Skeletal muscle satellite cell (primary cell): ENCODE measurements at regions not wholly inside any gene's neighbourhood (a gene's known extent, or its start where the extent isn't known, plus 50 kb on each side); places are given as distances from the start of the nearest gene placed in this dataset.

Source experiments
- H3K27me3 ChIP-seq: 2 replicates; pipeline ENCODE4 v1.7.0; 2013; ENCODE audit warnings: low read length; ENCODE audit not compliant: control insufficient read depth, insufficient read depth
- H3K36me3 ChIP-seq: 2 replicates; pipeline ENCODE4 v1.7.0; 2013; ENCODE audit warnings: mild to moderate bottlenecking, control low read depth, low read length; ENCODE audit not compliant: insufficient read depth
- H3K4me1 ChIP-seq: 2 replicates; pipeline ENCODE4 v1.7.0; 2013; ENCODE audit warnings: low read length; ENCODE audit not compliant: control insufficient read depth, insufficient read depth
- H3K4me2 ChIP-seq: 2 replicates; pipeline ENCODE4 v1.7.0; 2013; ENCODE audit warnings: mild to moderate bottlenecking, low read length
- H3K4me3 ChIP-seq: 2 replicates; pipeline ENCODE4 v1.7.0; 2013; ENCODE audit warnings: low read length
- H3K9ac ChIP-seq: 2 replicates; pipeline ENCODE4 v1.7.0; 2013; ENCODE audit warnings: mild to moderate bottlenecking, low read depth, low read length, moderate library complexity
- H3K9me3 ChIP-seq: replicated peaks from 2 replicates; pipeline ENCODE4 v1.7.0; 2013; ENCODE audit warnings: mild to moderate bottlenecking, control low read depth, low read length

DNA sequence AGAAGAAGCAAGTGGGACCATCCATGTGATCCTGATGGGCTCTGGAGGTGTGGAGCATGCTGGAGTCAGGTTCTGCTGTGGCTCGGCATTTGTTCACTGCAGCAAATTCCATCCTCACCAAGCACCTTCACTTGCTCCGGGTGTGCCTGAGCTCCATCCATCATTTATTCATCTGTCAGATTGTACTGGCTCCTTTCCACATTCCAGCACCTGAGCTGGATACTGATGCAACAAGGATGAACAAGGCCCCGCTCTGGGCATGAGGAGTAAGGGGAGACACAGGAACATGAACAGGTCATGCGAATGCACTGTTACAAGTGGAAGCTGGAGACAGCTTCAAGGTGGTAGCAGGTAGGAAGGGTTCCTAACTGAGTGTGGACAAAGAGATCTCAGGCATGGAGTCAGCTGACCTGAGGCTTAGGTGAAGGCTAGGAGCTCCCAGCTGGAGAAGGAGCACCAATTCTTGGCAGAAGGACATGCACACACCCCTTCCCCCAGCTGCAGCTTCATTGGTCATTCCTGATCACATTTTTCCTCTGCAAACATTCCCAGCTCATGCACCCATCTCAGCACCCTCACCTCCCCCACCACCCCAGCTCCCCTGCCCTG lies 133.7 kb upstream of the ZMIZ1 start:
- H3K9me3 ChIP-seq, result no peaks in the 10 kb centered on the region
- H3K36me3 ChIP-seq, result no peaks in the 10 kb centered on the region
- peaks cover 7% of the 10 kb centered on the region for H3K27me3 ChIP-seq
- H3K9ac ChIP-seq, result no peak overlapping the region
- H3K4me3 ChIP-seq, result no peak overlapping the region
- H3K4me2 ChIP-seq, result no peak overlapping the region
- peaks cover 19% of the 10 kb centered on the region for H3K4me1 ChIP-seq

DNA sequence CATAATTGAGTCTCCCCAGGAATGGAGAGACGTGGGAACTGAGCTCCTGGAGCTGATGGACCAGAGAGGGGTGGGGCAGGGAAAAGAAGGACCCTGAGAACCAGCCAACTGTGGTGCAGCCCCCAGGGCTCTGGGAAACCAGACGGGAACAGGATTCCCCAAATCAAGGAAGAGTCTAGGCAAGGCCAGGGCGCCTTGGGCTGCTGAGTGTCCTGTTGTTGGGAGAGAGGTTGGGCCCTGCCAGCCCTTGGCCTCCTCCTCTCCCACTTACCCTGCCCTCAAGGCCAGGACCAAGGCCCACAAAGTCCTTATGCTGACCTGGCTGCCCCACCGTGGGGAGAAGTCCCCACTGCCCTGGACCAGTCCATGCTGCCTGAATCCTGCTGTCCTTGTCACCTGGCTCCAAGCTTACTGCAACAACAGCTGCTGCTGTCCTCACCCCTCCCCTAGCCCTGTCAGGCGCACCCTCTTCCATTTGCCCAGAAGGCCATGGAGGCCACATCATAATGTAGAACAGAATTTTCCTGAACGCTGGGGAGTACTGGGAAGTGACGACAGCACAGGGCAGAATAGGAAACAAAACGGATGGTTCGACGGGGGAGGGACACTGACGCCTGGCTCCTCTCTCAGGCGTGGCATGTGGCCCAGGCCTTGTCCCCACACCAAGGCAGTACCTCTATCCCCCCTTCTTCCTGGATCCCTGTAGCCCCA lies 132.9 kb upstream of the ZMIZ1 start:
- Histone ChIP-seq H3K4me3 (no peak overlapping the region), H3K27me3 (peaks cover 8% of the 10 kb centered on the region), H3K36me3 (no peaks in the 10 kb centered on the region), H3K9ac (no peak overlapping the region), H3K4me1 (peaks cover 19% of the 10 kb centered on the region), H3K9me3 (no peaks in the 10 kb centered on the region), H3K4me2 (no peak overlapping the region)

DNA sequence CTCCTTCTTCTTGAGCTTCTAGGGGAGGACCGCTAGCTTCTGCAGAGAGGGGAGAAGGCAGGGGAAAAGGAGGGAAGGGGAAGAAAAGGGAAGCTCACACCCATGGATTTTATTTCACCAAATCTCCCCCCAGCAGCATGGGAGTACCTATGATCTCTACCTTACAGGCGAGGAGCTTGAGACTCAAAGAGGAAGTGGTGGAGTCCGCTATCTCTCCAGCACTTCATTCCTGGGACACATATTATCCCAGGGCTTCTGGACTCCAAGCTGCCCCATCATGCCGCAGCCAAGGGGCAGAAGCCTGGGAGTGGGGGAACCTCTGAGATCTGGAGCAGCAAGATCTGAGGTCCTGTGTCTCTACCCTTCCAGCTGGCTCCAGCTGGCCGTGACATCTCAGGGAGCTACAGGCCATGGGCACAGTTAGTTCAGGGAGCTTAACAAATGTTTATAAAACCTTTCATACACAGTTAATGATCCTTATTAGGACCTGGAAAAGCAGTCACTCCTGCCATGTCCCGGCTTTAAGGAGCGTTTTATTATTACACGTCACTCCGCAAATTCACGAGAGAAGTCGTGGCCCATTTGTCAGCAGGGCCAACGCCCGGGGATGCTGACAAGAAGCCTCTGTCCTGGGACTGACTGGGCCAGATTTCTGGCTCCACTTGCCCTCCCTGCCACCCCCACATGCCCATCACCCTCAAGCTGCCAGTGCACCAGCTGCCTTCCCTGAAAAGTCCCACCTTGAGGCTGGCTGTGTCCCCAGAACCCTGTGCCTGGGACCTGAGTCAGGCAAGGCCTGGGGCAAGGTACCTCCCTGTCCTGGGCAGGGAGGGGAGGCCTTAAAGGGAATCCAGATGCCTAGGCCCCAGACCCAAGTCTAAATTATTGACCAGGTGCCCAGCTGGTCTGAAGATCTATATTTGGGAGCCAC lies 132.1 kb upstream of the ZMIZ1 start:
- Histone ChIP-seq H3K4me2 (no peak overlapping the region), H3K27me3 (peaks cover 14% of the 10 kb centered on the region), H3K4me3 (no peak overlapping the region), H3K9ac (no peak overlapping the region), H3K4me1 (peaks cover 11% of the 10 kb centered on the region), H3K36me3 (no peaks in the 10 kb centered on the region), H3K9me3 (no peaks in the 10 kb centered on the region)

DNA sequence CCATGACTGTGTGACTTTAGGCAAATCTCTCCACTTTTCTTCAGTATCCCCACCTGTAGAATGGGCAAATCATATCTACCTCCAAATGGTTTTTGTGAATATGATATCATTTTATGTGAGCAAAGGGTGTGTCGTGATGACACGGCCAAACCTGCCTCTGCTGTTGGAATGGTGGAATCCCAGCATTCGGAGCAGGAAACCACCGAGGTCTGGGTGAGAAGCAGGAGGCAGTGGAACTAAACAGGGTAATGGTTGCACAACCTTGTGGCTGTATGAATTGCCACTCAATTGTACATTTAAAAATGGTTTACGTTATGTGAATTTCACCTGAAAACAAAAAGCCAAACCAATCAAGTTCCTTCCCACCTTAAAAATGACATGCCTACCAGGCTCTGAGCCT lies 131.4 kb upstream of the ZMIZ1 start:
- no peak overlapping the region for H3K9ac ChIP-seq
- no peaks in the 10 kb centered on the region for H3K9me3 ChIP-seq
- H3K27me3 ChIP-seq, result peaks cover 14% of the 10 kb centered on the region
- H3K4me3 ChIP-seq, result no peak overlapping the region
- H3K36me3 ChIP-seq, result no peaks in the 10 kb centered on the region
- H3K4me2 ChIP-seq, result no peak overlapping the region
- H3K4me1 ChIP-seq, result peaks cover 4% of the 10 kb centered on the region

DNA sequence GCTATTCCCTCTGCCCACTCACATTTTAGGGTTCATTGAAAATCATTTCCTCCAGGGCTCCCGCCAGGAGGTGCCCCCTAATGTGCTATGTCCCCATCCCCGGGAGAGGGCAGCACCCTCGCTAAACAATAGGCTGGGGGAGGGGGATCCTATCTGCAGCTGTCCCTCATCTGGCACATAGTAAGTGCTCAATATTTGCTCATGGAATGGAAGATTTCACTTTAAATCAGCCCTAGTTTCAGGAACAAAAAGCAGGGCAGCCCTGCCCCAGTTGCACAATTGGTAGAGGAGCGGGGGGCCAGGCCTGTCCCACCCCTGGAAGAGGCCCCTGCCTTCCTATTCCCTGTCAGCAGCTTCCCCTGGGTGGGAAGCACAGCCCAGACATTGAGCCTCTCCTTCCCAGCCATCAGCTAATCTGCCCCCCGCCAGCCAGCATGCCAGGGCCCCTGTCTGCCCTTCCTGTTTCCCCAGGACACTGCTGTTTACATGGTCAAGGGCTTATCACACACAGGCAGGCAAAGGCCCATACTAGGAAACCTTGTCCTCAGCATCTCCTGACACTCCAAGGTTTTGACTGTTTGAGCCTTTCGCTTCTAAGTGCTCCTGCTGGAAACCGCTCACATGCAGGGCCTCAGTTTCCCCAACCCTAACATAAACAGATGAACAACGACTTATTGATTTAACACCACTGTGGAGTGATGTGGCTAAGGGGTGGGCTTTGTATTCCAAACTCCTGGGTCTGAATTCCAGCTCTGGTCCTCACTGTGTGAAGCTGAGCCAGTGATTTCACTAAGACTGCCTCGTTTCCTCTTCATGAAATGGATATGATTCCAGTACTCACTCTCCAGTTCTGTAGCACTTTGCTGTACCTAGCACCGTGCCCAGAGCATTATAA lies 130.7 kb upstream of the ZMIZ1 start:
- H3K9me3 ChIP-seq, result no peaks in the 10 kb centered on the region
- H3K36me3 ChIP-seq, result no peaks in the 10 kb centered on the region
- no peak overlapping the region for H3K4me2 ChIP-seq
- no peak overlapping the region for H3K9ac ChIP-seq
- no peaks in the 10 kb centered on the region for H3K4me1 ChIP-seq
- peaks cover 21% of the 10 kb centered on the region for H3K27me3 ChIP-seq
- H3K4me3 ChIP-seq, result no peak overlapping the region

DNA sequence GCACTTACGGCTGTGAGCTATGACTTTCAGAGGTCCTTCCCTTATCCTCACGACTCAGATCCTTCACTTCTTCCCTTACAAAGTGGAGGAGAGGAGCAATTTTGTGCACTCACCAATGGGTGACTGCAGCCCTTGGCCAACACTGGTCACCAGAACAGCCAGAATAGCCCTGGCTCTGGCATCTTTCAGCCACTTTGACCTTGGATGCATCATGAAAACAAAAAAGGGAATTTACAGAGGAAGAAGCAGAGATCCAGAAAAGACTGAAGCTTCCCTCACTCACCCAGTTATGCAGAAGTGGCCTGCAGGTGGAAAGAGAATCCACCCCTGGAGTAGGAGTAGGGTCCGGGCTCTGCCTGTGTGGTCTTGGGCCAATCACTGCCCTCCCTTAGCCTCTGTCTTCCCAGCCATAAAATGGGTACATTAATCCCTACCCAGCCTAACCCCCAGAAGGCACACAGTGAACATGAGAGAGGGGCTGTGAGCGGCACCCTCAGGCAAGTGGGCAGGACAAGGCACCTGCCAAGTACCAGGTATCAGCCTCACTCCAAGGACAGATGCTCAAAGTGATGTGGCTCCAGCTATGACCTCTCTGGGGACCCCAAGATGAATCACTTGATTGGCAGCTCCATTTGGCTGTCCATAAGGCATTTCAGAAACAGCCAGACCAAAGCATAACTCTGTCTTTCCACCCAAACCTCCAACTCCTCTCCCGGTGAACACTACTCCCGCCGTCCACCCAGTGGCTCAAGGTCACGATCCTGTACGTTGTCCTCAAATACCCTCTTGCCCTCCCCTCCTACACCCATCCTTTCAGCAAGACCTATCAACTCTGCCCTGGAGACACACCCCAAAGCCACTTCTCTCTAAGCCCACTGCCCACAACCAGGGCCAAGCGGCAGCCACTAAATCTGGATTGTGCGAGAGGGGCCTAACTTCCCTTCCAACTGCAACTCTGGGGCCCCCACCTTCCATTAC lies 129.8 kb upstream of the ZMIZ1 start:
- H3K4me2 ChIP-seq, result no peak overlapping the region
- no peaks in the 10 kb centered on the region for H3K36me3 ChIP-seq
- no peaks in the 10 kb centered on the region for H3K4me1 ChIP-seq
- no peak overlapping the region for H3K9ac ChIP-seq
- no peak overlapping the region for H3K4me3 ChIP-seq
- no peaks in the 10 kb centered on the region for H3K9me3 ChIP-seq
- H3K27me3 ChIP-seq, result peaks cover 21% of the 10 kb centered on the region

DNA sequence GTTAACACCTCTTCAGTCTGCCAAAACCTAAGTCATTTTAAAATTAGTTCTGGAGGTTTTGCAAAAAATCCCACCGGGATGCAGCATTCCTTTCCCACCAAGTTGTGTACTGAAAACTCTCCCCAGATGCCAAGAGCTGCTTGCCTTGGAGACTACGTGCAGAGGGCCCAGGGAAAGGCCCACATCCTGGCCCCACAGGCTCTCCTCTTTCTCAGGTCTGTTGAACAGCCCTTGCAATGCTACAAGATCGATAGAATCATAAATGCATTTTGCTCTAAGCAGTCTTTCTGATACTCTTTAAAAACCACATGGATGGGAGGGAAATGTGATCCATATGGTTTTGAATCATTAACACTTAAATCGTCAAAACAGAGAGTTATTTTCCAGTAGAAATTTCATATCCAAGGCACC lies 126.7 kb upstream of the ZMIZ1 start:
- no peaks in the 10 kb centered on the region for H3K36me3 ChIP-seq
- H3K4me3 ChIP-seq, result no peak overlapping the region
- H3K9me3 ChIP-seq, result no peaks in the 10 kb centered on the region
- no peak overlapping the region for H3K9ac ChIP-seq
- peaks cover 13% of the 10 kb centered on the region for H3K4me1 ChIP-seq
- H3K4me2 ChIP-seq, result no peak overlapping the region
- H3K27me3 ChIP-seq, result peaks cover 21% of the 10 kb centered on the region

DNA sequence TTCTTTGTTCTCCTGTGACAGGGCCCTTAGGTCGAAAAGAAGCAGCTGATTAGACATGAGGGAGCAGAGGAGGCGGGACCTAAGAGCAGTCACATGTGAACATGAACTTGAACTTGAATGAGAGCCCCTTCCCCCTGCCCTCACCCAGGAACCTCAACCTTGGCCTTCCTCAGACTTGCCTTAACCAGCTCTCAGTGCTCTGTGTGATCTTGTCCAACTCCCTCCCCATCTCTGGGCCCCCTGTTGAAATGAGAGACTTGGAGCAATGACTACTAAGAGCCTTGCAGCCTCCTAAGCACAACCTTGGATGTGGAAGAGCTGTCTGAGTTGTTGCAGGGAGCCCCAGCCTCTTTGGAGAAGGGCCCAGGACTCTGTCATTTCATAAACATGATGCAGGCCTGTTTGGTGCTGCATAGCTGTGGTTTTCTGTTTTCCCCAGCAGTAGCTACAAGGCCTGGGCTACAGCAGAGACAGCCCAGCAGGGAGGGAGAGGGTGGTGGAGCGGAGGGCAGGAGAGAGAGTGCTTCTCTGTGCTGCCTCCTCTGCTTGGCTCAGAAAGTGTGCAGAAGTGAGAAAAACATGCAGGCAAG lies 123.9 kb upstream of the ZMIZ1 start:
- H3K36me3 ChIP-seq, result no peaks in the 10 kb centered on the region
- H3K9ac ChIP-seq, result no peak overlapping the region
- peaks cover 16% of the 10 kb centered on the region for H3K4me1 ChIP-seq
- peaks cover 32% of the 10 kb centered on the region for H3K27me3 ChIP-seq
- no peak overlapping the region for H3K4me2 ChIP-seq
- no peak overlapping the region for H3K4me3 ChIP-seq
- no peaks in the 10 kb centered on the region for H3K9me3 ChIP-seq

DNA sequence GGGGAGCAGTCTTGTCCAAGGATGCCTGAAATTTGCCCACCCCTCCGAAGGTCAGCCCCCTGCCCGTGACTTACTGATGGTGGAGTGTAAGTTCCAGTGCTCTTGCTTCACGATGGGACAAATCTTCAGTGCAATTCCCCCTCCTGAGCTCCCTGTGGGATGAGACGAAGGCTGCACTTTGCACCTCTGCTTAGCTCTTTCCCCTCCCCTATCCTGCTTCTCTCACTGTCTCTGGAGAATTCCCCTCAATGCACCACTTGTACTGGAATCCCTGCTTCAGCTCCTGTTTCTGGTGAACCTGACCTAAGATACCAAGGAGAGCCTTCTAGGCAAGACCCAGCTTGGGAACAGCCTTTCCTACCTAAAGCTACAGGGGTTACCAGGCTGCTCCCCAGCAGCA lies 122.9 kb upstream of the ZMIZ1 start:
- Histone ChIP-seq H3K9me3 (no peaks in the 10 kb centered on the region), H3K4me3 (no peak overlapping the region), H3K36me3 (no peaks in the 10 kb centered on the region), H3K27me3 (peaks cover 38% of the 10 kb centered on the region), H3K4me2 (no peak overlapping the region), H3K4me1 (peaks cover 16% of the 10 kb centered on the region), H3K9ac (no peak overlapping the region)

DNA sequence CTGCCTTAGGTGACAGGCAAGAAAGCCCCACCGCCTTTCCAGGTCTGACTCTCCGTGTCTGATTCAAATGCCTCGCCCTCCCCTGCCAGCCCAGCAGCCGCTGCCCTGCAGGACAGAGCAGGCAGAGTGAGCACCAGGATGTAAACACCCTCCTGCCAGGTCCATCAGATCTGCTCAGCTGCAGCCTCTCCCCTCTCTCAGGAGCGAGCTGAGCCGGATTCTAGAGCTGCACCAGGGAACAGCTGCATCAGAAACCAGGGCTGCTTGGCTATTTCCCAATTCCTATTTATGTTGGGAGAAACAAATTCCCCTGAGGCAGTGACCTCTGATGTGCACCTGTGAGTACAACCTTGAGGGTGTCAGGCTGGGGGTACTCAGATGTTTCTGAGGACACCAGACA lies 121.5 kb upstream of the ZMIZ1 start:
- Histone ChIP-seq H3K4me1 (peaks cover 16% of the 10 kb centered on the region), H3K27me3 (peaks cover 39% of the 10 kb centered on the region), H3K9me3 (no peaks in the 10 kb centered on the region), H3K4me2 (no peak overlapping the region), H3K36me3 (no peaks in the 10 kb centered on the region), H3K9ac (no peak overlapping the region), H3K4me3 (no peak overlapping the region)
